Fibroblast of skin of left quadriceps (primary cell): ENCODE measurements at regions not wholly inside any gene's neighbourhood (a gene's known extent, or its start where the extent isn't known, plus 50 kb on each side); places are given as distances from the start of the nearest gene placed in this dataset.

Experiments used
- DNase-seq, 2 experiments: peaks; one replicate each; pipeline ENCODE4 v3.0.0-alpha.2; 2013; ENCODE audit warnings: low read depth in 2 of 2

DNA sequence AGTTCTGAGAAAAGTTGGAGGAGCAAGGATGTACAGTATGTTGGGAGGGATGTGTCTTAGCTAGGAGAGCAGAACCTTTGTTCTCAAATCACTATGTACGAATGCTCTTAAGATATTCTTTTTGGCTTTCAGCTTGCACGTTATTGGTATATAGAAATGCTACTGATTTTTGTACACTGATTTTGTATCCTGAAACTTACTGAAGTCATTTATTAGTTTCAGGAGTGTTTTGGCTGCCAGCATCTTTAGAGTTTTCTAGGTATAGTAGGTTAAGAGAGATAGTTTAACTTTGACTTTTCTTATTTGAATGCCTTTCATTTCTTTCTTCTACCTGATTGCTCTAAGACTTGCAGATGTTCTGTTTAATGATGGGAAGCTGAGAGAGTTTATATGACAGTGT, 442.8 kb upstream of the FBXO33 start:
- DNase-seq: no peak

DNA sequence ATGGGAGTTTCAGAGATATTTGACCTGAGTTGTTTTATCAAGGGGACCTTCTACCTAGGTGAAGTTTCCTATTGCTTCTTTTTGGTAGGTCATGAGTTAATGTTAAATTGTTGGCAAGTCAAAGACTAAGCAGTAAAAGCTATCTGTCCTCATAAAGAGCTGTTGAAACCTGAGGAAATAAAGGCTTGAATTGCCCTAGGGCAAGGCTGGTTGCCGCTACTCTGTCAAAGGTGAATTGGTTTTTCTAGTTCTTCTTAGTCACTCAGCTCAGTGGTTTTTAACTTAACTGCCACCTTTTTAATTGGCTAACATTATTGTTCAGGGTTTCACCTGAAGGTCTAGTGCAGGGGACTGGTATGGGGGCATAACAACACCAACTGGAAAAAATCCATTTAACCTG, 441.6 kb upstream of the FBXO33 start:
- no peak for DNase-seq

DNA sequence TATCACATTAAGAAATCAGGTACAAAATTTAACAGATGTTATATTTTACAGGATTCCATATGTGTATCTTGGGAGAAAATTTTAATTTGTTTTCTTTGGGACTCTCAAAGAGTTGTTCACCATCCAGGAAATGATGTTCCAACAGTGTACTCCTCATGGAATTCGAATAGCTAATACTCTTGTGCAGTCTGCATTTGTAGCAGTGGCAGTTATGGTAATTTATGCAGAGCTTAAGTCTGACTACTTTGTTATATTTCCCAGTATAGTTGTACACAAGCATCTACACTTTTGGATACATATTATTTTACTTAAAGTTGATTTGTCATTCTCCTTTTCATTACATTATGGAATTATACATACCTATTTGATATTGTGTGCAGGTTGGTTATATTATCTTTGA, 436.7 kb upstream of the FBXO33 start:
- no peak for DNase-seq

DNA sequence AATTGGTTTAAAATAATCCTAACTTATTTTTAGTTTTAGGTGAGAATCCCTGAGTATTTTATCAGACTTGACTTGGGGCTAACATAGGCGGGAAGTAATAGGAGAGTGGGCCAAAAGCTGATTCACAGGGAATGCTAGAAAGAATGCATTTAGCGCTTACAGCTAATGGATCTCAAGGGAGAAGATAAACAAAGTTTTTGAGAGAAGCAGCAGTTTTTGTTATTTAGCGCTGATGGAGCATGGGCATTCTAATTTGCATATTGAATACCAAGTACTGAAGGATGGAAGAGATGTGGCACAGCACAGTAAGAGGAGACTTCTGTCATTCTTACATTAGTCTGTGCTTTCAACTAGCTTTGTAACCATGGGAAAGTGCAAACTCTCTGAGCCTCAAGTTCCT, 436.0 kb upstream of the FBXO33 start:
- no peak for DNase-seq

DNA sequence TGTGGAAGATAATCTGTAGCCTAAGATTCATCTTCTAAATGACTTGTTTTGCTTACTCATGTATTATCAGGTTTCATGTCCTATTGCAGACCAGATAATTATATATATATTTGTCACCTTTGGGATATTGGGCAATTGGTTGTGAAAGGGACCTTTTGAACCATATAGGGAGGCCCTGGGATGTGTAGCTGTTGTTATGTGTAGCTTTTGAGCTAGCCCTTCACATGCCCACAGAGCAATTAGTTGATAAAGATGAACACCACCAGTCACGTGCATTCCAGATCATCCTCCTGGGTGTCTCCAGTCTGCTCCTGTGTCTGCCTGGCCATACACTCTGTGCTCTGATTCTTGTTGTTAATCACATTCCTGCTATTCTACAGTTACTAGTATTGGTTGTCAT, 431.2 kb upstream of the FBXO33 start:
- DNase-seq: no peak

DNA sequence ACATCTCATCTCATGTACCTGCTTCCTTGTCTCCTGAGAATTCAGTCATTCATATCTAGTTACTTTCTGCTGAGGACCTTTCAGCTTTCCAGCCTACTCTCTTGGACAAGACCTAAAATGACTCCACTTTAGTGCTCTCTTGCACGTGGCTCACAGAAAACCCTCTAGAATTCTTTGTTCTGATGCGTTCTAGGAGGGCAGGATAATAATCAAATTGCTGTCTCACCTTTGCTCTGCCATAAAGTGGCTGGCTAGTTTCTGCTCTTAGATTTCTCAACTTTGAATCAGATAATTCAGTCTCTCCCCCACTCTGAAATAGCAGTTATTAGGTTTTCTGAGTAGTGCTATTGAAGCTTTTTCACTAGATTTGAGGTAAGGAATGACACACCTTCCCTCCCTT, 429.5 kb upstream of the FBXO33 start:
- no peak for DNase-seq

DNA sequence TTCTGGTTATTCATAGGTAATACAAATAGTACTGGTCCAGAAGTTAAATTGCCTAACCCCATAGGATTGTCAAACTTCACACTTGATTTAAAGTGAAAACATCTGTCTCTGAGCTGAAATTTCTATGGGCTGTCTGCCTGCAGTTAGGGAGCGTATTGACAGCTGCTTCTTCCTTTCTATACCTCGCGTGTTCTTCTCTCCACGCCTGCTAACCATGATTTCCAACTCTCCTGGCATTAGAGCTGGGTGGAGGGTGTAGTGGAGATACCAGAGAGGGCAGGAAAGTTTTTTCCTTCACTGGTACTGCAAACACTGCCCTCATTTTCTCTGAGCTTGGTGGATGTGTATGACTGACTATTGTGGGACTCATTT, 429.0 kb upstream of the FBXO33 start:
- no peak for DNase-seq

DNA sequence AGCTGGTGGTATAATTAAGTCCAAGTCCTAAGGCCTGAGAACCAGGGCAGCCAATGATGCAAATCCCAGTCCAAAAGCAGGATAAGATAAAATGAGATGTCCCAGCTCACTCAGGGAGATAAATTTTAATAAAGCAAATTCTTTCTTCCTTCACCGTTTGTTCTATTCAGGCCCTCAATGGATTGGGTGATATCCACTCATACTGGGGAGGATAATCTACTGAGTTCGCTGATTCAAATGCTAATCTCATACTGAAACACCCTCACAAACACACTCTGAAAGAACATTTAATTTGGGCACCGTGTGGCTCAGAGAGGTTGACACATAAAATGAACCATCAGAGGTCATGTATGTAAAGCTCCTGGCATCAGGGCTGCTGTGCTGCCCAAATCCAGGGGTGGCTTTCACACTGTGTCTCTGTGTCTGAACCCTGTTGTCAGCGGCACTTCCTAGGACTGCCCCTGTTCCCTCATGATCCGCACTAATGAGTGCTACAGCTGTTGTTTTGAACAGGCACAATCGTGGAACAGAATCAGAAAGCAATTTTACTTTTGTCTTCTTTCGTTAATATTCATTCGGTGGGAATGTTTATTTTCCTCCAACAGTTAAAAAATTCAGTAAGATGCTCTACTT, 428.5 kb upstream of the FBXO33 start:
- no peak for DNase-seq

DNA sequence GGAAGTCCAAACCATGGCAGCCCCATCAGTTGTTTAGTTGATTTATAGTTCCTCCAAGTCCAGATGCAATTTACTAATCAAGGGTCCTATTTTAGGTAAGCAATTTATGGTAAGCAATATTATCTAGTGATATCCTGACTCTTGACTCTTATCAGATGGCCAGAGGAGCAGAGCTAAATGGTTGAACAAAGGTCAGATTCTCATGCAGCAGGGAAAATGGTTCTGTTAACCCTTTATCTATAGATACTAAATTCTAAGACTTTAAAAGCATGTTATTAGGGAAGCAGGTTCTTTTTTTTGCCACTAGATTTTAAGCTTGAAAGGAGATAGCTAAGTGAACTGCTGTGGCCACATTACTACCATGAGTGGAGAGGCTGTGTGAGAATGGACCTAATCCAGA, 427.1 kb upstream of the FBXO33 start:
- DNase-seq: no peak

DNA sequence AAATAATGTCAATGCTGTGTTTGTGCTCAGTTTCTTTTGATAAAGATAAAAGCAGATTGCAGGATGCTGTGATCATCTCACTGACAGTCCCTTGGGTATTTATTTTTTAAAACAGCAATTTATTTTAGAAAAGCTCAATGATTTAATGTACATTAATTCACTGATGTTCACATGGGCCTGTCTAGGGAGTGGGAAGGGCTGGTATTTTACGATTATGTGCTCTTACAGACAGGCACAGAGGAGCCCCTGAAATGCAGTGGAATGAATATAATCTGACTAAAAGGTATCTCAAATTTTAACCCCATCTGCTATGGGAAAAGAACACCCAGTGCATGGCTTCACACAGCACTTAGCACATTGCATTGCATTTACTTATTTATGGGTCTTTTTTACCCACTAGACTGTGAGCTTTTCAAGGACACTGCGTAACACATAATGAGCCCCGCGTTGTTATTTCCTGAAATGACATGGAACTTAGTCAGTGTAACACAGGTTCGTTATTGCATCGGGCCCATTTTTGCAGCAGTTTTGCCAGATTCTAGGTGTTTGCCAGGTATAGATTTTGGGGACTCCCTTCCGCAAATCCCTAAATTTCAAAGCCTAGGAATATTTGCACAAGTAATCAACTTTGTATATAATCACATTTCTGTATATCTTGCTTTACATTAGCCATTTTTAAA, 425.3 kb upstream of the FBXO33 start:
- DNase-seq: no peak

DNA sequence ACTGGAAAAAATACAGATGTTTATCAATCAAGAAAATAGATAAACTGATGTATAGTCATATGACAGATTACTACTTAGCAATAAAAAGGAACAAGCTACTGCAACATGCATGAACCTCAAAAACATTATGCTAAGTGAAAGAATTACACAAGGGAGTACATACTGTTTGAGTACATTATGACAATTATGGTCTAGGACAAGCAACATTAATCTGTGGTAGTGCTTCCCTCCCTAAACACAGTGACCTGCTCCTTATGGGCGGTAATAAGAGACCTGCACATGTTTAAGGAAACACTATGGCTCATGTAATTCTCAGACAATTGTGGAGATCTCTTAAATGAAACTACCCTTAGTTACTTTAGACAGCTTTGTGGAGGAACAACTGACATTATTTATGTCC, 421.2 kb upstream of the FBXO33 start:
- DNase-seq: no peak

DNA sequence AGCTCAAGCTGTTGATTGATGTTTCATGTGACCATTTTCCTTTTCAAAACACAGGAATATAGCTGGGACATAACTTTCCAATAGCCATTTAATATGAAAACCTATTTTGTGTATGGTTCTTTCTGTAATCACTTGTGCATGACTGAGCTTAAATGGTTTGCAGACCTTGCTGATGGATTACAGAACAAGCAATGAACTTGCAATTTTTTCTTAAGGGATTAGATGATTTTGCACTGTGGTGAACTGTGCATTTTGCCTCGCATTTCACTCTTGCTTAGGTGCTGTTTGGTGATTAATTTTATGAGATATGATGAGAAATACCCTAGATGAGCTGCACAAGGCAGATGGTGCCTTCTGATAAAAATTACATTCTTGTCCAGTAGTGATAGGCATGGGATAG, 419.0 kb upstream of the FBXO33 start:
- DNase-seq: no peak

DNA sequence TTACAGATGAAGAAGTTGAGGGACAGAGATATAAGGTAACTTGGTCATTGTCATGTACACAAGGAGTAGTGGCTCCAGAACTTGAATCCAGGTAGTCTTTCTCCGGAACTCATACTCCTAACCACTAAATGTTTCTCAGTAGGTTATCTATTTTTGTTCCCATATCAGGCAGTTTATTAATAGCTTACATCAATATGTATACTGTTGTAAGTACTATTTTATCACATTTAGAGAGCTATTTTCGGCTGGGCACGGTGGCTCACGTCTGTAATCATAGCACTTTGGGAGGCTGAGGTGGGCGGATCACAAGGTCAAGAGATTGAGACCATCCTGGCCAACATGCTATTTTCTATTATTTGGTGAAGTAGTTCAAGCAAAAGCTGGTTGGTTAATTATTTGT, 415.6 kb upstream of the FBXO33 start:
- no peak for DNase-seq

DNA sequence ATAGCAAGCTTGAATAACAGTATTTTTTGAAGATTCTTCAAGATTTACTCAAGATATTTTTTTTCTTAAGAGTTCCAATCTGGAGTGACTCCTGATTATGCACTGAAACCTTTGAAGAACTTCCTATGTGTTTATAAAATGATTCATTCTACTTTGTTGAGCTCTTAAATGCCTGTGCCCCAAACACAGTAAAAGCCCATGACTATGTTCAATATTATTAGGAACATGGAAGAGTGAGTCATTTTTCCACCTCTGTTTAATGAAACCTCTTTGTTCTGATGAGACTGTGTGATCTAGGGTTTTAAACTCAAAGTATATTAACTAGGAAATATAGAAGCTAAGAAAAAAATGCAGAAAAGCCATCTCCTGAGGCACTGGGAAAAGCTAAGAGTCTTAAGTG, 415.0 kb upstream of the FBXO33 start:
- no peak for DNase-seq

DNA sequence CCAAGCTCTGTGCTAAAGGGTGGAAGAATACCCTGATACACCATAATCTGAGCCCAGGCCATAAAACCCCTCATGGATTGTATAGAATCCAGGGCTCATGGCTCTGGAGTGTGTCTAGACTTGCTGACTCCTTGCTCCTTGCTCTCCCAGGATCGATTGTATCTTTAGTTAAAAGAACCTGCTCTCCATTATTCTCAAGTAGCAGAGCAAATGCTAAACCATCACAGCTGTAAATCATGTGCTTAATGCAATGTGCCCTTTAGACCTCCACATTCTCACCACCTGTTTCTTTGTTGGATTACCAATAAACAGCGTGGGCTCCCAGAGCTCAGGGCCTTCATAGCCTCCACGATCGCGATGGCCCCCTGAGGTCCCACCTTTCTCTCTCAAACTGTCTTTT, 411.6 kb upstream of the FBXO33 start:
- no peak for DNase-seq

DNA sequence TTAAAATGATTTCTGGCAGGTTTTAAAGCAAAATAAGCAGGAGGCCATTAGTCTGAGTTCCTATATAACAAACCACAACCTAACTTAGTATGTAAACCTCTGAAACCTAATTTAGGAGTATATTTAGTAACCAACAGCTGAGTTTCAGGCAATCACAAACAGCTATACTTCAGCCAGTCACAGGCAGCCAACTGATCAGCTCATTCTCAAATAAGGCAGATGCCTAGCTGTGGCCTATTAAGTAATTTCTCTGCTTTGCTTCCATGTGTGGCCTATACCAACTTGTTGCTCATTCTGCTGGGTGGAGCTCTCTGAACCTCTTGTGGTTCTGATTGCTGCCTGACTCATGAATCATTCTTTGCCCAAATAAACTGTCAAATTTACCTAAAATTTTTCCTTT, 408.9 kb upstream of the FBXO33 start:
- no peak for DNase-seq

DNA sequence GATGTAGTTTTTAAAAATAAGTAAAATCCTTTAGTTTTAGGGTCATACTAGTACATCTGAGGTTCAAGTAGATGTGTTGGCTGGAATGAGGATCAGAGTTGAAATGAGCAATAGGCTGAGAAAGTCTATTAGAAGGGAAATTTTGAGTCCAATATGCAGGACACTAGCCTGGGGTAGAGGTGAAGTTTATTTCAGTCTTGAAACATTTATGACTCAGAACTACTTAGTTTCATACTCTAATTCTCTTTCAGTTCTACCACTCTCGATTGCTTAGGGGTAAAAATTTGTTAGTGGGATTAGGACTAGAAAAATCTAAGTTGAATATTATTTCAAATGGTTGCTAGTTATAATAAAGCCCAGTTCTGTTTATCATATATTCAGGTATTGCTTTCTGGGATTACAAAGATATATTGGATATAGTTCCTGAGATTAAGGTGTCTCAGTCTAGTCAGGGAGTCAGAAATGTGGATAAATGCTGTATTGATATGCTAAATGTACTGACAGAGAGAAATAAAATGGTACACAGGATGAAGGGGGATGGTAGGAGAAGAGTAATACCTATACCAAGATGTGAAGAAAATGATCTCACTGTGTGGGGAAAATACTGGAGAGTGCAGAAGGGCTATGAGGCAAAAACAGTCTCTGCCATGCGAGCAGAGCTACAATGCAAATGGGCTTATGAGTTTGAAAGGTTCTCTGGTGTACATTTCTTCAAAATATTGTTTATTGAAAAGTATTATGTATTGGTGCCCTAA, 395.8 kb upstream of the FBXO33 start:
- DNase-seq: no peak

DNA sequence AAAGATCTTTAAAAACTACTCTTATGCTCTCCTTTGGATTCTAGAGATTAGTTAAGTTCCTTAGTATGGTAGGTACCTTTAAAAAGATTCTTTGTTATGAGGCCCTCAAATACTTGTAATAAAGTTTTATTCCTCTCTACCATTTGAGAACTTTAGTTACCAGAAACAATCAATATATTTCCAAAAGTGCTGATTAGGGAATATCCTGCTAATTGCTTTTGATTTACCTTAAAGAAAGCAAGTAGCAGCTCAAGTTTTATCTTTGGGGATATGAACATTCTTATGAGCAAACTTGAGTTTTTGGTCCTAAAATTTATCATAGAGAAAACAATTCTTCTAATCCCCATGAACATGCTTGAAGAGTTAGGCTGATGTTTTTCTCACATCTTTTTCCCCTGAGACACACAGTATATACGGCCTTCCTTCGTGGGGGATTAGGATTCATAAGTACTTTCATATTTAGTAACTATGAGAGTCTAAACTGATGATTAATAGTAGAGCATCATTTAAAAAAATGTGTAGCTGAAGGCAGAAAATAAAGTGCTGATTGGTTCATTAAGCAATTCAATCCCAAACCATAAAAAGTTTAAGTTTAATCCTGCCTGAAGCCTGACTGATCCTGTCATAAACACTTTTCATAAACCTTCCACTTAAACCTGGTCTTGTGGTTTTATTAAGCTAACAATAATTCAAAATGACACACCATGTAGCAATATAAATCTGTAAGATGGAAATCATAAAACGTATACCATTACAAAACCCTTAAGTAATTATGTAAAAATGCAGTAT, 380.5 kb upstream of the FBXO33 start:
- DNase-seq: peak; percentile 2 to 10

DNA sequence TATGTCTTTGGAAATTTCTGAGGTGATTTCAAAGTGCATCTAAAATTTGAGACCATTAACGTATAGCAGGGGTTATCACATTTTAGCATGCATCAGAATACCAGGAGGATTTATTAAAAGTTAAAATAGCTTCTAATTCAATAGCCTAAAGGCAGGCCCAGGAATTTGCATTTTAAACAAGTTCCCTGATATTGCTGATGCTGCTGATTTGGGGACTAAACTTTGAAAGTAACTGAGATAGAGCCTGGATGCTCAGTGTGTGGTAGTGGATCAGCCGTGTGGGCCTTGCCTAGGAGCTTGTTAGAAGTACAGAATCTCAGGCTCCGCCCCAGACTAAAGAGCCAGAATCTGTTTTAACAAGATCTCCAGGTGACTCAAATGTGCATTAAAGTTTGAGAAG, 375.0 kb upstream of the FBXO33 start:
- DNase-seq: no peak

DNA sequence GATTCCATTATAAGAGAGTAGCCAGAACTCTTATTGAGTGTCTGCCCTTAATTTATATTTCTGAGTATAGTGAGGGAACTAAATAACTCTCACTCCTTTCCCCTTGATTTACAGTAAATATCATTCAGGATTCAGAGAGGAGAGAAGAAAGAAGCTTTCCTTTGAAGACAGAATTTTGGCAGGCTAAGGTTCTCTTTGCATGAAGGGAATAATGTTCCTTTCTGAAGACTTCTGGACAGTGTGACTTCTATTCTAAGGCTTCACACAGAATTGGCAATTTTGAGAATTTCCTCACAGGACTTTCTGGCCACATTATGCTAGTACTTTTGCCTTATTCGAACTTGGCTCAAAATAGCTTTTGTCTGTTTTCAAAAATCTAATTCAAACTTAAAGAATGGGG, 352.2 kb upstream of the FBXO33 start:
- DNase-seq: no peak

DNA sequence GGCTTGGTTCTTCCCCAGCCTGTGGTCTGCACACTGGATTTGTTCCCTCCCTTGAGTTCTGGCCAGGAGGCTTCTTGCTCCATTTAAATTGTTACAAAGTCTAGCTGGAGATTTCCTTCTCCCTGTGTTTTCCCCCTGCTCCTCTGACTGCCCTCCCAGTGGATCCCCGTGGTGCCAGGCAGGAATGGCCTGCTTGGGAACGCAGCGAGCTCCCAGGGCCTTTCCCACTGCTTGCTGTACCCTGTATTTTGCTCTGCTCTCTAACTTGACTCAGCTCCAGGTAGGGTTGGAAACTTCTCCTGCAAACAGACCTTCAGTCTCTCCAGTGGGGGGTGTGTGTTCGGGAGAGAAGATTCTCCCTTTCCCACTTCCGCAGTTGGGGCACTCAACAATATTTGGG, 349.2 kb upstream of the FBXO33 start:
- DNase-seq: no peak

DNA sequence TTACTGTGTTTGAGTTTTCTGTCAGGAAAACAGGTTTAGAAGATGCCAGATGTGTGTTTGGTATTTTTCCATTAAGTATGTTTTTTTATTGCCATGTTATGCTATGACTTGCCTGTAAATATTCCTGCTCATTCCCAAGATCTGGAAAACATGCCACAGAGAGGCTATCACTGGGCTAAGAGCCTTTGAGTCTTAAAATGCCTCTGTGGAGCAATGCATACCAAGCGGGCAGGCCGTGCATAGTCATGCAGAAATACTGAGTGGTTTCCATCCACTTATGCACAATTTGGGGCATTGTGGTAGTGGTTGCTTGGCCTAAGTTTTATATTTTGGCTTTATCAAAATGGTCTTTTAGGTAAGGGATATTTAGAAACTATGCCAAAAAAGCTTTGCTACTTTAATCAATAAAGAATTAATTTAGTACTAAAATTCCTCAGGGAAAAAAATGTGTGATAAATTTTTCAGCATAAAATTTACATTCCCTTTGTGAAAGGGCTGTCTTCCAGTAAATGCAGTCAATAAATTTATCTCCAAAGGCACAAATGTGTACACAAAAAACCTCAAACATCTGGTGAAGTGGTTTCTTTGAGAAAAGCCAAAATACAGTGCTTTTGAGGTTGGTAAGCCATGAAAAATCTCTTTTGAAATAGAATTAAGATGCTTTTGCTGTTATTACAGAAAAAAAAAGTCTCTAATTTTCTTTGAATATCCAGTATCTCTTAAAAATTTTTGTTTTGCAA, 341.3 kb upstream of the FBXO33 start:
- DNase-seq: no peak
